ENCODE measurements at regions not wholly inside any gene's neighbourhood (a gene's known extent, or its start where the extent isn't known, plus 50 kb on each side); places are given as distances from the start of the nearest gene placed in this dataset.
"Not testable (repeated sequence)": the region's sequence is repeated elsewhere in the genome, so short reads cannot be mapped to it uniquely, and the experiment has no call there.

DNA sequence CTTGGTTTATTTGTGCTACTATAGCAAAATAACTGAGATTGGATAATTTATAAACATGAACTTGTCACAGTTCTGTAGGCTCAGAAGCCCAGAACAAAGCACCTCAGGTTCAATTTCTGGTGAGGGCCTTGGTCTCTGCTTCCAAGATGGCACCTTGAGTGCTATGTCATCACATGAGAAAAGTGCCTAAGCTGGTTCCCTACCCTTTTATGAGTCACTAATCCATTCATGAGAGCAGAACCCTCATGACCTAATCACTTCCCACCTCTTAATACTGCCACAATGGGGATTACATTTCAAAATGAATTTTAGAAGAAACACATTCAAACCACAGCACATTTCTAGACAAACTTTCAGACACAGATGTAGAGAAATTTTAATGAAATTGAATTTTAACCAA lies 98.2 kb upstream of the PRSS3 start:
- no peak for DNase-seq (ENCODE audit: low spot score)
- CTCF ChIA-PET, result no interaction called here
- intact Hi-C loops (cut with micrococcal nuclease; ENCODE audit: unreplicated experiment), result no loop called here
- Histone ChIP-seq H3K4me1 (ENCODE audit: insufficient read depth, low read length, poor library complexity, severe bottlenecking) (no peaks in the 10 kb centered on the region), H3K4me3 (ENCODE audit: low read depth, low read length, poor library complexity, severe bottlenecking) (no peak overlapping the region), H3K9me3 (ENCODE audit: low read depth, low read length, poor library complexity, severe bottlenecking) (no peaks in the 10 kb centered on the region), H3K36me3 (ENCODE audit: insufficient read depth, low read length, poor library complexity, severe bottlenecking) (no peaks in the 10 kb centered on the region), H3K27ac (ENCODE audit: low read depth, low read length, poor library complexity, severe bottlenecking) (no peak overlapping the region), H3K27me3 (replicated peaks; ENCODE audit: insufficient read depth, low read depth, low read length, poor library complexity) (peaks cover 25% of the 10 kb centered on the region)
- no TSS peak for BruUV-seq (replicated peaks)
- TF ChIP-seq EZH2 (IDR thresholded peaks at IDR 0.05; ENCODE audit: borderline replicate concordance, low read depth, low read length, poor library complexity, severe bottlenecking), result no peak
- TF ChIP-seq, protein P1, sequence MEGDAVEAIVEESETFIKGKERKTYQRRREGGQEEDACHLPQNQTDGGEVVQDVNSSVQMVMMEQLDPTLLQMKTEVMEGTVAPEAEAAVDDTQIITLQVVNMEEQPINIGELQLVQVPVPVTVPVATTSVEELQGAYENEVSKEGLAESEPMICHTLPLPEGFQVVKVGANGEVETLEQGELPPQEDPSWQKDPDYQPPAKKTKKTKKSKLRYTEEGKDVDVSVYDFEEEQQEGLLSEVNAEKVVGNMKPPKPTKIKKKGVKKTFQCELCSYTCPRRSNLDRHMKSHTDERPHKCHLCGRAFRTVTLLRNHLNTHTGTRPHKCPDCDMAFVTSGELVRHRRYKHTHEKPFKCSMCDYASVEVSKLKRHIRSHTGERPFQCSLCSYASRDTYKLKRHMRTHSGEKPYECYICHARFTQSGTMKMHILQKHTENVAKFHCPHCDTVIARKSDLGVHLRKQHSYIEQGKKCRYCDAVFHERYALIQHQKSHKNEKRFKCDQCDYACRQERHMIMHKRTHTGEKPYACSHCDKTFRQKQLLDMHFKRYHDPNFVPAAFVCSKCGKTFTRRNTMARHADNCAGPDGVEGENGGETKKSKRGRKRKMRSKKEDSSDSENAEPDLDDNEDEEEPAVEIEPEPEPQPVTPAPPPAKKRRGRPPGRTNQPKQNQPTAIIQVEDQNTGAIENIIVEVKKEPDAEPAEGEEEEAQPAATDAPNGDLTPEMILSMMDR (conservative IDR thresholded peaks at IDR 0.05; ENCODE audit: low read depth, low read length), result no peak
- POLR2A ChIA-PET (ENCODE audit: low non-redundant PET), result no interaction called here

DNA sequence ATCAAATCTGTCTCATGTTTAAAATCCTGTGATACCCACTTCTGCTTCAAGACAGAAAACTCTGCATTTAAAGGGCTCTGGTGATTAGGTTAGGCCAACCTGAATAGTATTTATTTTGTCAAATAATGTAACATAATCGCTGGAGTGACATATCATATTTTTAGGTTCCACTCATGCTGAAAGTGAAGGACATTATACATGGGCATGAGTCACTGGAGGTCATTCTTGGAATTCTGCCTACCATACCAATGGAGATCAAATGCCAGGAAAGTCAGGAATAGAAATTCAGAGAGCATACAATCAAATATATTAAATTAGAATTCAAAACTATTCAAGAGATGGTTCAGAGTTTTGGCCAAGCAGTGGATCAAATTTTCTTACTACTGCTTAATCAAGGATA lies 97.1 kb upstream of the PRSS3 start:
- CTCF ChIA-PET, result no interaction called here
- POLR2A ChIA-PET (ENCODE audit: low non-redundant PET), result no interaction called here
- TF ChIP-seq, protein P1 (conservative IDR thresholded peaks at IDR 0.05; ENCODE audit: low read depth, low read length), result no peak
- no peak for TF ChIP-seq EZH2 (IDR thresholded peaks at IDR 0.05; ENCODE audit: borderline replicate concordance, low read depth, low read length, poor library complexity, severe bottlenecking)
- Histone ChIP-seq H3K27me3 (replicated peaks; ENCODE audit: insufficient read depth, low read depth, low read length, poor library complexity) (peaks cover 20% of the 10 kb centered on the region), H3K36me3 (ENCODE audit: insufficient read depth, low read length, poor library complexity, severe bottlenecking) (no peaks in the 10 kb centered on the region), H3K9me3 (ENCODE audit: low read depth, low read length, poor library complexity, severe bottlenecking) (no peaks in the 10 kb centered on the region), H3K27ac (ENCODE audit: low read depth, low read length, poor library complexity, severe bottlenecking) (no peak overlapping the region), H3K4me1 (ENCODE audit: insufficient read depth, low read length, poor library complexity, severe bottlenecking) (no peaks in the 10 kb centered on the region), H3K4me3 (ENCODE audit: low read depth, low read length, poor library complexity, severe bottlenecking) (no peak overlapping the region)
- BruUV-seq (replicated peaks), result no TSS peak
- DNase-seq (ENCODE audit: low spot score), result no peak
- intact Hi-C loops (cut with micrococcal nuclease; ENCODE audit: unreplicated experiment), result no loop called here

DNA sequence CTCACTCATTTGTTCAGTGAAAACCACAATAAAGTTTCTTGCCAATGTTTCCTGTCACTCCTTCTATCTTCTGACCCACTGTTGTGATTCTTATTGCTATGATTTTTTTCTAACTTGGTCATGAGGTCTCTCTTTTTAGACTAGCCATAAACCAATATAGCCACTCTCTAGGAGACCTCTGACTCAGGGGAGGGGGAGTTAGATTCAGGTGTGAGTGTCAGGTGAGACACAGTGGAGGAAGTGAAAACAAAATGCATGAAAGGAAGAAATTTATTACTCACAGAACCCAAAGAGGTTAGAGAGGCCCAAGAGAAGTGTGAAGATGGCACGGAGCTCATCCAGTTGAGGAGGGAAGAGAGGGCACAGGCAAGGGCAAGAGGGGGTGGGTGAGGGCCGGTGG lies 94.4 kb upstream of the PRSS3 start:
- H3K27ac ChIP-seq (ENCODE audit: low read depth, low read length, poor library complexity, severe bottlenecking); CTCF ChIA-PET; intact Hi-C loops (cut with micrococcal nuclease; ENCODE audit: unreplicated experiment); H3K9me3 ChIP-seq (ENCODE audit: low read depth, low read length, poor library complexity, severe bottlenecking); BruUV-seq (replicated peaks); H3K4me1 ChIP-seq (ENCODE audit: insufficient read depth, low read length, poor library complexity, severe bottlenecking); H3K36me3 ChIP-seq (ENCODE audit: insufficient read depth, low read length, poor library complexity, severe bottlenecking); H3K4me3 ChIP-seq (ENCODE audit: low read depth, low read length, poor library complexity, severe bottlenecking); DNase-seq (ENCODE audit: low spot score); POLR2A ChIA-PET (ENCODE audit: low non-redundant PET): not testable (repeated sequence)
- H3K27me3 ChIP-seq (replicated peaks; ENCODE audit: insufficient read depth, low read depth, low read length, poor library complexity), result peaks cover 11% of the 10 kb centered on the region

DNA sequence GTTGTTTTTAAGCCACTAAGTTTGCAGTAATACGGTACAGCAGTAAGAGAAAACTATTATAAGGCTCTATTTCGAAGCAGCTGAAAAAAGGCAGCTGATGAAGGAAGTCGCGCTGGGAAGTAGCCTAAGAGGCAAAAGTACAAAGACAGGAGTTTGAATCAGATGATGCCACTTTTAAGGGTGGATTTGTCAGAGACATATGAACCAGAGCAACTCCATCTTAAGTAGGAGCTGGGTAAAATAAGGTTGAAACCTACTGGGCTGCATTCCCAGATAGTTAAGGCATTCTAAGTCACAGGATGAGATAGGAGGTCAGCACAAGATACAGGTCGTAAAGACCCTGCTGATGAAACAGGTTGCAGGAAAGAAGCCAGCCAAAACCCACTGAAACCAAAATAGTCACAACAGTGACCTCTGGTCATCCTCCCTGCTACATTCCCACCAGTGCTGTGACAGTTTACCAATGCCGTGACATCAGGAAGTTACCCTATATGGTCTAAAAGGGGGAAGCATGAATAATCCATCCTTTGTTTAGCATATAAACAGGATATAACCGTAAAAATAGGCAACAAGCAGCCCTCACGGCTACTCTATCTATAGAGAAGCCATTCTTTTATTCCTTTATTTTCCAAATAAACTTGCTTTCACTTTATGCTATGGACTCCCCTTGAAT lies 91.8 kb upstream of the PRSS3 start:
- Histone ChIP-seq H3K4me3 (ENCODE audit: low read depth, low read length, poor library complexity, severe bottlenecking) (no peak overlapping the region), H3K36me3 (ENCODE audit: insufficient read depth, low read length, poor library complexity, severe bottlenecking) (no peaks in the 10 kb centered on the region), H3K9me3 (ENCODE audit: low read depth, low read length, poor library complexity, severe bottlenecking) (peaks cover 5% of the 10 kb centered on the region), H3K4me1 (ENCODE audit: insufficient read depth, low read length, poor library complexity, severe bottlenecking) (no peaks in the 10 kb centered on the region), H3K27me3 (replicated peaks; ENCODE audit: insufficient read depth, low read depth, low read length, poor library complexity) (no peaks in the 10 kb centered on the region), H3K27ac (ENCODE audit: low read depth, low read length, poor library complexity, severe bottlenecking) (no peak overlapping the region)
- TF ChIP-seq, protein P1 (conservative IDR thresholded peaks at IDR 0.05; ENCODE audit: low read depth, low read length), result no peak
- no peak for TF ChIP-seq EZH2 (IDR thresholded peaks at IDR 0.05; ENCODE audit: borderline replicate concordance, low read depth, low read length, poor library complexity, severe bottlenecking)
- intact Hi-C loops (cut with micrococcal nuclease; ENCODE audit: unreplicated experiment), result no loop called here
- DNase-seq (ENCODE audit: low spot score), result no peak
- ChIA-PET CTCF (no interaction called here), POLR2A (ENCODE audit: low non-redundant PET) (no interaction called here)
- no TSS peak for BruUV-seq (replicated peaks)

DNA sequence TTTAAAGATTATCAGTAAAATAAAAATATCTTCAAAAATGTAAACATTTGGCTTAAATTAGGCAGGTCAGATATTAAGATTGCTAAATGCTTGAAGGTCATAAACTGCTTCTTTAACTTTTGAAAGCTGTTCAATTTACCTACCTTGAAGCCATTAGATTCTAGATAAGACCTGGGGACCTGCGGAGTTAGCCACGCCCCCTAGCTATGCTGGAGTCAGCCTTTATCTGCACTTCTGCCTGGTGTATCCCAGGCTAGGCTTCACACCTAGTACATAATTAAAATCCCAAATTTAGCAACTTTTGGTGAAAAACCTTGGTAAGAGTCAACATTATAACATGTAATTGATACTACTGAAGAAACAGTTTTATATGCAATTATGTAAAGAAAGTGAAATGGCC lies 89.9 kb upstream of the PRSS3 start:
- H3K4me1 ChIP-seq (ENCODE audit: insufficient read depth, low read length, poor library complexity, severe bottlenecking); BruUV-seq (replicated peaks); intact Hi-C loops (cut with micrococcal nuclease; ENCODE audit: unreplicated experiment); H3K36me3 ChIP-seq (ENCODE audit: insufficient read depth, low read length, poor library complexity, severe bottlenecking); DNase-seq (ENCODE audit: low spot score); H3K27me3 ChIP-seq (replicated peaks; ENCODE audit: insufficient read depth, low read depth, low read length, poor library complexity); H3K9me3 ChIP-seq (ENCODE audit: low read depth, low read length, poor library complexity, severe bottlenecking); CTCF ChIA-PET; H3K27ac ChIP-seq (ENCODE audit: low read depth, low read length, poor library complexity, severe bottlenecking); POLR2A ChIA-PET (ENCODE audit: low non-redundant PET); H3K4me3 ChIP-seq (ENCODE audit: low read depth, low read length, poor library complexity, severe bottlenecking): not testable (repeated sequence)
